ENCODE measurements at regions not wholly inside any gene's neighbourhood (a gene's known extent, or its start where the extent isn't known, plus 50 kb on each side); places are given as distances from the start of the nearest gene placed in this dataset.

DNA sequence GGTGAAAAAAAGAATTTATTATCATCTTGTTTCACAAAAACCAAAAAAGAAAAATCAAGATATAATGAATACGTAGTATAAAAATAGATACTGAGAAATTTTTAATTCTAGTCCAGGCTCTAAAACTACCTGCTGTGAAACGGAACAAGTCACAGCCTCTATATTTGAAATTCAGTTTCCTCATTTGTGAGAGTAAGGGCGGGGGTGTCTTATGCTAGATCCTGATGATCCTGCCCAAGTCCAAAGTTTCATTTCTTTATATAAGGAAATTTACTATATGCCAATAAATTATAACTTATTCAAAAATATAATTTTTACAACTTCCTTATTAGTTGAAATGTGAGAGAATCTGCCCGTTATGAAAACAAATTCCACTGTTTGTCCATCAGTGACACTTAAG lies 385.7 kb downstream of the CGGBP1 start:
- TF ChIP-seq, protein P1, sequence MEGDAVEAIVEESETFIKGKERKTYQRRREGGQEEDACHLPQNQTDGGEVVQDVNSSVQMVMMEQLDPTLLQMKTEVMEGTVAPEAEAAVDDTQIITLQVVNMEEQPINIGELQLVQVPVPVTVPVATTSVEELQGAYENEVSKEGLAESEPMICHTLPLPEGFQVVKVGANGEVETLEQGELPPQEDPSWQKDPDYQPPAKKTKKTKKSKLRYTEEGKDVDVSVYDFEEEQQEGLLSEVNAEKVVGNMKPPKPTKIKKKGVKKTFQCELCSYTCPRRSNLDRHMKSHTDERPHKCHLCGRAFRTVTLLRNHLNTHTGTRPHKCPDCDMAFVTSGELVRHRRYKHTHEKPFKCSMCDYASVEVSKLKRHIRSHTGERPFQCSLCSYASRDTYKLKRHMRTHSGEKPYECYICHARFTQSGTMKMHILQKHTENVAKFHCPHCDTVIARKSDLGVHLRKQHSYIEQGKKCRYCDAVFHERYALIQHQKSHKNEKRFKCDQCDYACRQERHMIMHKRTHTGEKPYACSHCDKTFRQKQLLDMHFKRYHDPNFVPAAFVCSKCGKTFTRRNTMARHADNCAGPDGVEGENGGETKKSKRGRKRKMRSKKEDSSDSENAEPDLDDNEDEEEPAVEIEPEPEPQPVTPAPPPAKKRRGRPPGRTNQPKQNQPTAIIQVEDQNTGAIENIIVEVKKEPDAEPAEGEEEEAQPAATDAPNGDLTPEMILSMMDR (IDR thresholded peaks at IDR 0.05): no peak
- no peak for TF ChIP-seq POLR2A (IDR thresholded peaks at IDR 0.05)
